Neural cell (in vitro differentiated cells): ENCODE measurements at regions not wholly inside any gene's neighbourhood (a gene's known extent, or its start where the extent isn't known, plus 50 kb on each side); places are given as distances from the start of the nearest gene placed in this dataset.
"Not testable (repeated sequence)": the region's sequence is repeated elsewhere in the genome, so short reads cannot be mapped to it uniquely, and the experiment has no call there.

Source experiments
- EP300 ChIP-seq: fragments of 450-650 bp; conservative IDR thresholded peaks from 2 replicates; pipeline ENCODE4 v1.6.1; 2014; ENCODE audit warnings: antibody characterized with exemption, mild to moderate bottlenecking, moderate library complexity; ENCODE audit not compliant: poor library complexity, severe bottlenecking
- EZH2 ChIP-seq: fragments of 200-600, 300-800 bp; shearing (Covaris generic), sonication (generic); IDR thresholded peaks from 2 replicates; pipeline ENCODE4 v1.6.1; 2014; ENCODE audit warnings: antibody characterized with exemption, low read length, borderline replicate concordance, mild to moderate bottlenecking; ENCODE audit not compliant: insufficient read depth, poor library complexity, severe bottlenecking
- POLR2AphosphoS5 ChIP-seq: IDR thresholded peaks from 2 replicates; pipeline ENCODE4 v1.6.1; 2012
- RAD21 ChIP-seq: fragments of 450-650 bp; conservative IDR thresholded peaks from 2 replicates; pipeline ENCODE4 v1.6.1; 2014; ENCODE audit warnings: antibody characterized with exemption, mild to moderate bottlenecking, moderate library complexity
- REST ChIP-seq: IDR thresholded peaks from 2 replicates; pipeline ENCODE4 v1.6.1; 2012; ENCODE audit warnings: borderline replicate concordance
- TAF1 ChIP-seq: IDR thresholded peaks from 2 replicates; pipeline ENCODE4 v1.6.1; 2012; ENCODE audit warnings: low read depth
- TF ChIP-seq, protein P1 (sequence below): fragments of 450-650 bp; IDR thresholded peaks from 2 replicates; pipeline ENCODE4 v1.5.1; 2014; ENCODE audit warnings: antibody characterized with exemption, mild to moderate bottlenecking, moderate library complexity; ENCODE audit not compliant: poor library complexity, severe bottlenecking

GRCh38 chr16:5151409-5151808 lies 53.8 kb upstream of the EEF2KMT start:
- not testable (repeated sequence) for TF ChIP-seq EP300, POLR2AphosphoS5, EZH2, REST, RAD21, TAF1
- TF ChIP-seq, protein P1, sequence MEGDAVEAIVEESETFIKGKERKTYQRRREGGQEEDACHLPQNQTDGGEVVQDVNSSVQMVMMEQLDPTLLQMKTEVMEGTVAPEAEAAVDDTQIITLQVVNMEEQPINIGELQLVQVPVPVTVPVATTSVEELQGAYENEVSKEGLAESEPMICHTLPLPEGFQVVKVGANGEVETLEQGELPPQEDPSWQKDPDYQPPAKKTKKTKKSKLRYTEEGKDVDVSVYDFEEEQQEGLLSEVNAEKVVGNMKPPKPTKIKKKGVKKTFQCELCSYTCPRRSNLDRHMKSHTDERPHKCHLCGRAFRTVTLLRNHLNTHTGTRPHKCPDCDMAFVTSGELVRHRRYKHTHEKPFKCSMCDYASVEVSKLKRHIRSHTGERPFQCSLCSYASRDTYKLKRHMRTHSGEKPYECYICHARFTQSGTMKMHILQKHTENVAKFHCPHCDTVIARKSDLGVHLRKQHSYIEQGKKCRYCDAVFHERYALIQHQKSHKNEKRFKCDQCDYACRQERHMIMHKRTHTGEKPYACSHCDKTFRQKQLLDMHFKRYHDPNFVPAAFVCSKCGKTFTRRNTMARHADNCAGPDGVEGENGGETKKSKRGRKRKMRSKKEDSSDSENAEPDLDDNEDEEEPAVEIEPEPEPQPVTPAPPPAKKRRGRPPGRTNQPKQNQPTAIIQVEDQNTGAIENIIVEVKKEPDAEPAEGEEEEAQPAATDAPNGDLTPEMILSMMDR, result not testable (repeated sequence)
